Prostate gland (tissue), 2 donors: ENCODE measurements at regions not wholly inside any gene's neighbourhood (a gene's known extent, or its start where the extent isn't known, plus 50 kb on each side); places are given as distances from the start of the nearest gene placed in this dataset.
"Not testable (repeated sequence)": the region's sequence is repeated elsewhere in the genome, so short reads cannot be mapped to it uniquely, and the experiment has no call there.

Experiments used
- DNase-seq: peaks from one replicate; pipeline ENCODE4 v3.0.0-alpha.2; 2019; ENCODE audit warnings: low spot score
- H3K27ac ChIP-seq, 2 donors: fragments of 200-600 bp; sonication (generic); 2 replicates each; pipeline ENCODE4 v1.5.1; 2017 to 2019
- H3K27me3 ChIP-seq: fragments of 200-600 bp; sonication (generic); replicated peaks from 2 replicates; pipeline ENCODE4 v1.5.1; 2019; ENCODE audit not compliant: insufficient read depth
- H3K36me3 ChIP-seq, 2 donors: fragments of 200-600 bp; sonication (generic); 1 replicate in 1 of 2; 2 replicates in 1 of 2; pipeline versions ENCODE4 v1.5.1 to v1.8.1; 2017 to 2019
- H3K4me1 ChIP-seq: fragments of 200-600 bp; sonication (generic); replicated peaks from 2 replicates; pipeline ENCODE4 v1.5.1; 2019
- H3K4me3 ChIP-seq, 2 donors: fragments of 200-600 bp; sonication (generic); 2 replicates each; pipeline ENCODE4 v1.5.1; 2017 to 2019
- H3K9me3 ChIP-seq: fragments of 200-600 bp; sonication (generic); 2 replicates; pipeline ENCODE4 v1.5.1; 2017
- POLR2A ChIP-seq: fragments of 450-650 bp; IDR thresholded peaks from one replicate; pipeline ENCODE4 v1.6.1; 2016; ENCODE audit warnings: antibody characterized with exemption, mild to moderate bottlenecking
- POLR2AphosphoS5 ChIP-seq: sonication (generic); formaldehyde crosslinking; IDR thresholded peaks from one replicate; pipeline ENCODE4 v1.6.1; 2017; ENCODE audit warnings: antibody characterized with exemption
- WGBS: methylation state at CpG from one replicate; pipeline ENCODE4 v1.1.5; 2018; 5-methylcytosine and 5-hydroxymethylcytosine counted together
- intact Hi-C: fragments of 100-400 bp; cut with DNase I; formaldehyde crosslinking; loops from one replicate; pipeline ENCODE4 v1.14.2; 2022
- TF ChIP-seq, protein P1 (sequence below), 4 experiments: fragments of 200-600 bp in 2 of 4; fragments of 450-650 bp in 2 of 4; sonication (generic) in 2 of 4; IDR thresholded peaks; 1 replicate in 3 of 4; 2 replicates in 1 of 4; pipeline ENCODE4 v1.5.1; 2016 to 2019; ENCODE audit warnings: antibody characterized with exemption in 4 of 4, mild to moderate bottlenecking in 2 of 4, moderate library complexity in 2 of 4

DNA sequence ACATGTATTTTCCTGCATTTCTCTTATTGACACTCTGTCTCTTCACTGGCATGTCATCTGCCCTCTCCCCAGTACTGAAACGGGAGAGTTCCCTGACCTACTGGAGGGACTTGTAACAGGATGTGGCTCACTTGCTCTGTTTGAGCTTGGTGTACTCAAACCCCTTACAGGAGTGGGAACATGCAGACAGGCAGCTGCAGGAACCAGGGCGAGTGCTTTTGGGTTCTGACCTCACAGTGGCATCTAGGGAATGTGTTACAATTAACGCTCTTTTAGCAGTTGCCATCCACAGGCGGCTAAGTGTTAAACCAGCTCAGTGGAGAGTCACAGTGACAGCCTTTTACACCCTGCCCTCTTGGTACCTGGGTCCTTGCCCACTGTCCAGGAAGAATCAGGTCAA, 300.3 kb upstream of the GRAMD2B start:
- intact Hi-C loops: no loop called here
- no peaks in the 10 kb centered on the region for H3K9me3 ChIP-seq
- no peaks in the 10 kb centered on the region for H3K27me3 ChIP-seq
- DNase-seq: no peak
- WGBS: 84% methylated on average over 4 of the region's 4 CpGs
- H3K27ac ChIP-seq: no peak overlapping the region
- TF ChIP-seq POLR2A (no peak), POLR2AphosphoS5 (no peak)
- TF ChIP-seq, protein P1, sequence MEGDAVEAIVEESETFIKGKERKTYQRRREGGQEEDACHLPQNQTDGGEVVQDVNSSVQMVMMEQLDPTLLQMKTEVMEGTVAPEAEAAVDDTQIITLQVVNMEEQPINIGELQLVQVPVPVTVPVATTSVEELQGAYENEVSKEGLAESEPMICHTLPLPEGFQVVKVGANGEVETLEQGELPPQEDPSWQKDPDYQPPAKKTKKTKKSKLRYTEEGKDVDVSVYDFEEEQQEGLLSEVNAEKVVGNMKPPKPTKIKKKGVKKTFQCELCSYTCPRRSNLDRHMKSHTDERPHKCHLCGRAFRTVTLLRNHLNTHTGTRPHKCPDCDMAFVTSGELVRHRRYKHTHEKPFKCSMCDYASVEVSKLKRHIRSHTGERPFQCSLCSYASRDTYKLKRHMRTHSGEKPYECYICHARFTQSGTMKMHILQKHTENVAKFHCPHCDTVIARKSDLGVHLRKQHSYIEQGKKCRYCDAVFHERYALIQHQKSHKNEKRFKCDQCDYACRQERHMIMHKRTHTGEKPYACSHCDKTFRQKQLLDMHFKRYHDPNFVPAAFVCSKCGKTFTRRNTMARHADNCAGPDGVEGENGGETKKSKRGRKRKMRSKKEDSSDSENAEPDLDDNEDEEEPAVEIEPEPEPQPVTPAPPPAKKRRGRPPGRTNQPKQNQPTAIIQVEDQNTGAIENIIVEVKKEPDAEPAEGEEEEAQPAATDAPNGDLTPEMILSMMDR (IDR thresholded peaks at IDR 0.05): no peak
- no peaks in the 10 kb centered on the region for H3K36me3 ChIP-seq
- no peak overlapping the region for H3K4me3 ChIP-seq
- no peaks in the 10 kb centered on the region for H3K4me1 ChIP-seq

- Histone ChIP-seq H3K27ac (no peak overlapping the region), H3K36me3 (no peaks in the 10 kb centered on the region), H3K27me3 (no peaks in the 10 kb centered on the region), H3K9me3 (no peaks in the 10 kb centered on the region), H3K4me3 (no peak overlapping the region), H3K4me1 (no peaks in the 10 kb centered on the region)
- TF ChIP-seq POLR2A (no peak), POLR2AphosphoS5 (no peak)
- TF ChIP-seq, protein P1 (IDR thresholded peaks at IDR 0.05): no peak
- 86% methylated on average over 4 of the region's 4 CpGs for WGBS
- DNase-seq: no peak
- intact Hi-C loops: no loop called here
These were observed 298.4 kb upstream of the GRAMD2B start for GRCh38 chr5:126124706-126125345.

- H3K27me3 ChIP-seq: no peaks in the 10 kb centered on the region
- H3K4me1 ChIP-seq: no peaks in the 10 kb centered on the region
- intact Hi-C loops: no loop called here
- H3K36me3 ChIP-seq: no peaks in the 10 kb centered on the region
- no peak for DNase-seq
- H3K4me3 ChIP-seq: no peak overlapping the region
- TF ChIP-seq, protein P1 (IDR thresholded peaks at IDR 0.05): no peak
- TF ChIP-seq POLR2A: no peak
- no peak for TF ChIP-seq POLR2AphosphoS5
- H3K9me3 ChIP-seq: no peaks in the 10 kb centered on the region
- H3K27ac ChIP-seq: no peak overlapping the region
- 94% methylated on average over 2 of the region's 2 CpGs for WGBS
These were observed 297.8 kb upstream of the GRAMD2B start for GRCh38 chr5:126125407-126125806.

DNA sequence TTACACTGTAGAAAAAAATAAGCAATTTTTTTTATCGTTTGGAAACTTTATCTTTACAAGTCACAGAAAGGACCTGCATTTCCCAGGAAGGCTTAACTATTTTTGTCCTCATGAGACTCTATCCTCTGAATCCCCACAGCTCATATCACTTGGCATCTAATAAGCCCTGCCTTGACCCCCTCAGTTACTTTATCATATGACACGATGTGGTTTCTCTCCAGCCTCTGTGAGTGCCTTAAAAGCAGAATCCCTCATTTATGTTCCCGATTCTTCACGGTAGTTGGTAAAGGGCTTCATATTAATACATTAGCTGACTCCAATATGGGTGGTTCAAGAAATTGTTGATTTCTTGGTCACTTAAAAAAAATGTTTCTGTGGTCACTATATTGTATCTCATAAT, 296.6 kb upstream of the GRAMD2B start:
- Histone ChIP-seq H3K4me3 (no peak overlapping the region), H3K9me3 (no peaks in the 10 kb centered on the region), H3K36me3 (no peaks in the 10 kb centered on the region), H3K4me1 (no peaks in the 10 kb centered on the region), H3K27ac (no peak overlapping the region), H3K27me3 (no peaks in the 10 kb centered on the region)
- 87% methylated on average over 4 of the region's 4 CpGs for WGBS
- TF ChIP-seq, protein P1 (IDR thresholded peaks at IDR 0.05): no peak
- TF ChIP-seq POLR2A: no peak
- TF ChIP-seq POLR2AphosphoS5: no peak
- intact Hi-C loops: no loop called here
- DNase-seq: no peak

- H3K27ac ChIP-seq, H3K4me1 ChIP-seq, H3K36me3 ChIP-seq, intact Hi-C loops, DNase-seq, H3K9me3 ChIP-seq, H3K27me3 ChIP-seq, H3K4me3 ChIP-seq: not testable (repeated sequence)
- WGBS: 88% methylated on average over 2 of the region's 2 CpGs
These were observed 295.8 kb upstream of the GRAMD2B start for GRCh38 chr5:126127371-126127770.
